OCI-LY7 (cell line): ENCODE measurements at regions not wholly inside any gene's neighbourhood (a gene's known extent, or its start where the extent isn't known, plus 50 kb on each side); places are given as distances from the start of the nearest gene placed in this dataset.

Experiments used
- EZH2phosphoT487 ChIP-seq: fragments of 200-600 bp; sonication (generic); IDR thresholded peaks from 2 replicates; pipeline ENCODE4 v1.6.1; 2018; ENCODE audit warnings: low read depth, borderline replicate concordance, mild to moderate bottlenecking, mixed run types, antibody characterized with exemption, low read length, moderate library complexity, mixed read lengths
- TF ChIP-seq, protein P1 (sequence below): fragments of 200-600 bp; sonication (generic); conservative IDR thresholded peaks from 2 replicates; pipeline ENCODE4 v1.5.1; 2014; ENCODE audit warnings: mild to moderate bottlenecking, antibody characterized with exemption, low read length, moderate library complexity, mixed read lengths

DNA sequence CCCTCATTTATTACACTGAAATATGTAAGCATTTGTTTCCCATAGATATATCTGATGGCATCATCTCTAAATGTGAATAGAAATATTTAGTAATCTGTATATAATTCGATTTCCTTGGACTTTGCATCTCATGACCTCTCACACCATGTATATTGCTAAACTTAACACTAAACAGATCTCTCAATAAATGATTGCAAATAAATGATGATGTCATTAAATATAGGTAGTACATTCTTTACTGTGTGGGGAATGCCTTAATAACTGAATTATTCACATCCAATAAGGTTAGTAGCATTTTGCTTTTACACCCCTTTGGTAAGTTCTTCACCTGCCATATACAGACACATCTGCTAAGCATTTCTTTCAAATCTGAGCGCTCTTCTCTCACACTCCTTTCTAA, 340.5 kb downstream of the FSCB start:
- TF ChIP-seq, protein P1, sequence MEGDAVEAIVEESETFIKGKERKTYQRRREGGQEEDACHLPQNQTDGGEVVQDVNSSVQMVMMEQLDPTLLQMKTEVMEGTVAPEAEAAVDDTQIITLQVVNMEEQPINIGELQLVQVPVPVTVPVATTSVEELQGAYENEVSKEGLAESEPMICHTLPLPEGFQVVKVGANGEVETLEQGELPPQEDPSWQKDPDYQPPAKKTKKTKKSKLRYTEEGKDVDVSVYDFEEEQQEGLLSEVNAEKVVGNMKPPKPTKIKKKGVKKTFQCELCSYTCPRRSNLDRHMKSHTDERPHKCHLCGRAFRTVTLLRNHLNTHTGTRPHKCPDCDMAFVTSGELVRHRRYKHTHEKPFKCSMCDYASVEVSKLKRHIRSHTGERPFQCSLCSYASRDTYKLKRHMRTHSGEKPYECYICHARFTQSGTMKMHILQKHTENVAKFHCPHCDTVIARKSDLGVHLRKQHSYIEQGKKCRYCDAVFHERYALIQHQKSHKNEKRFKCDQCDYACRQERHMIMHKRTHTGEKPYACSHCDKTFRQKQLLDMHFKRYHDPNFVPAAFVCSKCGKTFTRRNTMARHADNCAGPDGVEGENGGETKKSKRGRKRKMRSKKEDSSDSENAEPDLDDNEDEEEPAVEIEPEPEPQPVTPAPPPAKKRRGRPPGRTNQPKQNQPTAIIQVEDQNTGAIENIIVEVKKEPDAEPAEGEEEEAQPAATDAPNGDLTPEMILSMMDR: no peak
- TF ChIP-seq EZH2phosphoT487: no peak
